ENCODE measurements at regions not wholly inside any gene's neighbourhood (a gene's known extent, or its start where the extent isn't known, plus 50 kb on each side); places are given as distances from the start of the nearest gene placed in this dataset.

DNA sequence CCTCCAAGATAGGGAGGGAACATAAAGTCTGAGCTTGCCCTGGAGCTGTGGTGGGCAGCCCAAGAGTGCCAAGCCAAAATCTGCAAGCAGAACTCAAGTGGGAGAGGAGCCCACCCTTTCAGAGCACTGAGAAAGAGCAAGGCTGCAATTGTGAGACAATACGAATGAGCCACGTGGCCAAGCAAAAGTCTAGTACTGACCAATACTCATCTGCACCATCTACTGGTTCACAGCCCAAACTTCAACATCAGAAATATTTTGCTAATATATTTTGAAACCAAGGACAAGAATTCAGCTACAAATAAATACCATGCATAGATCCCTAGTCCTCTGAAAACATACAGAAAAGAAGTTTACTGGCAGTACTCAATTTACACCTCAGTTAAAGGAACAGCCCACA lies 696.2 kb upstream of the COX7C start:
- Histone ChIP-seq H3K9me3 (ENCODE audit: insufficient read depth in 2 of 2, low read depth in 1 of 2, low read length in 1 of 2) (no peaks in the 10 kb centered on the region; a peak in 1 of 4 replicates), H2BK5ac (ENCODE audit: low read depth, low read length) (no peak overlapping the region), H2BK12ac (ENCODE audit: low read depth, low read length) (peak overlapping the region; percentile 55; the same call in 1 of the 2 replicates), H2AFZ (ENCODE audit: low read length) (peak overlapping the region; percentile 97), H3K56ac (replicated peaks; ENCODE audit: insufficient read length, low read depth, low read length) (no peak overlapping the region), H3K4me2 (ENCODE audit: insufficient read depth in 1 of 2, low read depth in 2 of 2, low read length in 2 of 2) (no peak overlapping the region), H3K18ac (ENCODE audit: extremely low read depth, low read length) (no peak overlapping the region), H3K79me1 (ENCODE audit: low read depth, low read length) (no peaks in the 10 kb centered on the region), H2BK15ac (ENCODE audit: low read length) (no peak overlapping the region), H3K36me3 (ENCODE audit: control insufficient read depth in 2 of 4, insufficient read depth in 4 of 4, low read length in 3 of 4) (no peaks in the 10 kb centered on the region), H3K9ac (replicated peaks in 1 of 4; ENCODE audit: extremely low read depth in 1 of 4, low read depth in 3 of 4, low read length in 3 of 4) (no peak overlapping the region), H3K14ac (ENCODE audit: insufficient read length) (no peak overlapping the region), H3K4me3 (ENCODE audit: extremely low read depth in 1 of 4, insufficient read depth in 2 of 4, low read depth in 3 of 4, low read length in 4 of 4) (no peak overlapping the region), H4K20me1 (replicated peaks in 1 of 2; ENCODE audit: control insufficient read depth in 1 of 2, insufficient read depth in 2 of 2, low read length in 2 of 2) (no peaks in the 10 kb centered on the region), H3K4me1 (replicated peaks in 1 of 4; ENCODE audit: control insufficient read depth in 3 of 4, insufficient read depth in 4 of 4, low read length in 3 of 4) (no peaks in the 10 kb centered on the region), H3K23ac (ENCODE audit: insufficient read length) (no peak overlapping the region), H2BK20ac (ENCODE audit: low read length) (no peak overlapping the region), H2BK120ac (replicated peaks; ENCODE audit: low read depth, low read length) (no peak overlapping the region), H4K91ac (replicated peaks; ENCODE audit: insufficient read length, low read length) (no peak overlapping the region), H2AK5ac (ENCODE audit: low read depth, low read length) (no peak overlapping the region), H3K27ac (ENCODE audit: low read depth, low read length) (no peak overlapping the region), H3K23me2 (ENCODE audit: low read depth, low read length) (no peaks in the 10 kb centered on the region; the same call in 1 of the 2 replicates), H3K79me2 (ENCODE audit: control insufficient read depth in 1 of 2, insufficient read depth in 2 of 2, low read length in 2 of 2) (no peaks in the 10 kb centered on the region), H3K4ac (replicated peaks; ENCODE audit: insufficient read length, low read depth, low read length) (no peak overlapping the region), H4K5ac (ENCODE audit: insufficient read length, low read depth, low read length) (no peak overlapping the region), H4K8ac (ENCODE audit: extremely low read depth, insufficient read depth, low read length) (no peak overlapping the region; the same call in 1 of the 2 replicates), H3K27me3 (replicated peaks in 1 of 4; ENCODE audit: control insufficient read depth in 3 of 4, extremely low read depth in 1 of 4, insufficient read depth in 3 of 4, low read length in 3 of 4) (no peaks in the 10 kb centered on the region)
- FAIRE-seq, result no peak
- WGBS, 2 experiments (ENCODE audit: extremely low coverage in 1 of 2, insufficient coverage in 1 of 2, insufficient read length in 1 of 2, insufficient replicate concordance in 2 of 2, low coverage in 1 of 2, low lambda C conversion rate in 2 of 2, missing lambda C conversion rate in 1 of 2), result 79% methylated on average over 2 of the region's 2 CpGs; no CpG with 5 or more reads in 1 of the 2 experiments
- POLR2A ChIA-PET (ENCODE audit: partially characterized antibody), result no interaction called here
- no peak for DNase-seq (ENCODE audit: low read depth in 1 of 2, low spot score in 2 of 2)
- CTCF ChIA-PET (ENCODE audit: partially characterized antibody), result interaction anchor here (0.9 to 1.2 kb wide), 4 partner anchors 9 to 126 kb away, joined by 3 read pairs; no protein-coding TSS in a partner anchor
- no peak for TF ChIP-seq SP1 (IDR thresholded peaks at IDR 0.05; ENCODE audit: low read depth, low read length)
- no peak for TF ChIP-seq YY1 (IDR thresholded peaks at IDR 0.05; ENCODE audit: low read depth, low read length)
- TF ChIP-seq TAF1 (IDR thresholded peaks at IDR 0.05; ENCODE audit: low read depth, low read length), result no peak
- TF ChIP-seq TEAD4 (IDR thresholded peaks at IDR 0.05; ENCODE audit: low read depth, low read length), result no peak
- TF ChIP-seq RAD21 (IDR thresholded peaks at IDR 0.05 in 1 of 2, conservative IDR thresholded peaks at IDR 0.05 in 1 of 2; ENCODE audit: low read depth in 2 of 2, low read length in 2 of 2), result peak; percentile 37 to 44
- TF ChIP-seq, protein P1, sequence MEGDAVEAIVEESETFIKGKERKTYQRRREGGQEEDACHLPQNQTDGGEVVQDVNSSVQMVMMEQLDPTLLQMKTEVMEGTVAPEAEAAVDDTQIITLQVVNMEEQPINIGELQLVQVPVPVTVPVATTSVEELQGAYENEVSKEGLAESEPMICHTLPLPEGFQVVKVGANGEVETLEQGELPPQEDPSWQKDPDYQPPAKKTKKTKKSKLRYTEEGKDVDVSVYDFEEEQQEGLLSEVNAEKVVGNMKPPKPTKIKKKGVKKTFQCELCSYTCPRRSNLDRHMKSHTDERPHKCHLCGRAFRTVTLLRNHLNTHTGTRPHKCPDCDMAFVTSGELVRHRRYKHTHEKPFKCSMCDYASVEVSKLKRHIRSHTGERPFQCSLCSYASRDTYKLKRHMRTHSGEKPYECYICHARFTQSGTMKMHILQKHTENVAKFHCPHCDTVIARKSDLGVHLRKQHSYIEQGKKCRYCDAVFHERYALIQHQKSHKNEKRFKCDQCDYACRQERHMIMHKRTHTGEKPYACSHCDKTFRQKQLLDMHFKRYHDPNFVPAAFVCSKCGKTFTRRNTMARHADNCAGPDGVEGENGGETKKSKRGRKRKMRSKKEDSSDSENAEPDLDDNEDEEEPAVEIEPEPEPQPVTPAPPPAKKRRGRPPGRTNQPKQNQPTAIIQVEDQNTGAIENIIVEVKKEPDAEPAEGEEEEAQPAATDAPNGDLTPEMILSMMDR (IDR thresholded peaks at IDR 0.05; ENCODE audit: control extremely low read depth in 1 of 3, insufficient read depth in 1 of 3, low read depth in 1 of 3, low read length in 3 of 3), result peak in 1 of 3 experiments; percentile 38; a peak in 2 of 4 replicates
- TF ChIP-seq SIRT6 (IDR thresholded peaks at IDR 0.05; ENCODE audit: low read length), result no peak
- TF ChIP-seq POU5F1 (IDR thresholded peaks at IDR 0.05; ENCODE audit: low read depth, low read length), result no peak
- no peak for TF ChIP-seq TAF7 (optimal IDR thresholded peaks at IDR 0.05; ENCODE audit: borderline replicate concordance, low read depth, low read length)
- no peak for TF ChIP-seq HDAC6 (IDR thresholded peaks at IDR 0.05; ENCODE audit: low read depth, low read length)
- TF ChIP-seq HDAC2 (IDR thresholded peaks at IDR 0.05; ENCODE audit: borderline replicate concordance in 1 of 2, low read depth in 2 of 2, low read length in 2 of 2), result no peak
- no peak for TF ChIP-seq SP2 (IDR thresholded peaks at IDR 0.05; ENCODE audit: low read length)

Measured in H1 (cell line).